ENCODE measurements at regions not wholly inside any gene's neighbourhood (a gene's known extent, or its start where the extent isn't known, plus 50 kb on each side); places are given as distances from the start of the nearest gene placed in this dataset.
"Not testable (repeated sequence)": the region's sequence is repeated elsewhere in the genome, so short reads cannot be mapped to it uniquely, and the experiment has no call there.

DNA sequence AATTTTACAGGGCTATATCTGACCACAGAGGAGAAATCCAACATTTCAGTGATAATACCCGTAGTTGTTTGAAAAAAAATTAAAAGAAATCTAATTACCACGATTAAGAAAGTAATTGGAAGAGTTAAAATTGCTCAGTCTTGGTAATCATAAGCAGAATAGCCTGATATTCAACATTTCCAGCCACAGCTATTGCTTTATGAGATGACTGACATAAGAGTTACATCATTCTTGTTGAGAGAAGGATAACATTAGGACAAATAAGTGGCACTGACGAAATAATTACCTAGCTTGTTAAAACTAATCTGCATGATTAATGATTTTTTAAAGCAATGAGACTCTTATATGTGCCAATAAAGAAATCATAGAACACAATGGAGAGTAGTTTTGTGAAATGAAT, 825.0 kb upstream of the GBE1 start:
- in situ Hi-C loops (cut with HindIII; ENCODE audit: low pct_unique_long_range_greater_than_20kb, low sequenced_read_pairs), result no loop called here

GRCh38 chr3:82586002-82586401, 824.6 kb upstream of the GBE1 start:
- in situ Hi-C loops (cut with HindIII; ENCODE audit: low pct_unique_long_range_greater_than_20kb, low sequenced_read_pairs); DNase-seq (ENCODE audit: low read depth): not testable (repeated sequence)

More for the DNA sequence above, 825.0 kb upstream of the GBE1 start:
- no peak for DNase-seq (ENCODE audit: low read depth)

DNA sequence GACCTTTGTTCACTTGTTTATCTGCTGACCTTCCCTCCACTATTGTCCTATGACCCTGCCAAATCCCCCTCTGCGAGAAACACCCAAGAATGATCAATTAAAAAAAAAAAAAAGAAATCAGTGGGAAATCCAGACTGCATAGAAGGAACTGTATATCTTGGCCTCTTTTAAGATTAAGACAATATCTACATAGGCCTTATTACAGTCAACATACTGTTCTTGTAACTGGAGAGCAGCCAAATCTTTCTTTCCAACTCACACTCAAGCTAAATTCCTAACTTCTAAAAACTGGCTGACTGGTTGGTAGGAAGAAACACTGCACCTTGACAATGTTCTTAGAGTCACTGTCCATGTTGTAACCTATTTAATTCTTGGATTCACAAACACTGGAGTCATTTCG, 824.1 kb upstream of the GBE1 start:
- in situ Hi-C loops (cut with HindIII; ENCODE audit: low pct_unique_long_range_greater_than_20kb, low sequenced_read_pairs); DNase-seq (ENCODE audit: low read depth): not testable (repeated sequence)

- in situ Hi-C loops (cut with HindIII; ENCODE audit: low pct_unique_long_range_greater_than_20kb, low sequenced_read_pairs); DNase-seq (ENCODE audit: low read depth): not testable (repeated sequence)
These were observed 823.4 kb upstream of the GBE1 start for GRCh38 chr3:82584861-82585260.

DNA sequence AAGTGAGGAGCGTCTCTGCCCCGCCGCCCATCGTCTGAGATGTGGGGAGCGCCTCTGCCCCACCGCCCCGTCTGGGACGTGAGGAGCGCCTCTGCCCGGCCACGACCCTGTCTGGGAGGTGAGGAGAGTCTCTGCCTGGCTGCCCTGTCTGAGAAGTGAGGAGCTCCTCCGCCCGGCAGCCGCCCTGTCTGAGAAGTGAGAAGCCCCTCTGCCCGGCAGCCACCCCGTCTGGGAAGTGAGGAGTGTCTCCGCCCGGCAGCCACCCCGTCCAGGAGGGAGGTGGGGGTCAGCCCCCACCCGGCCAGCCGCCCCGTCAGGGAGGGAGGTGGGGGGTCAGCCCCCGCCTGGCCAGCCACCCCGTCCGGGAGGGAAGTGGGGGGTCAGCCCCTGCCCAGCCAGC, 823.0 kb upstream of the GBE1 start:
- DNase-seq (ENCODE audit: low read depth); in situ Hi-C loops (cut with HindIII; ENCODE audit: low pct_unique_long_range_greater_than_20kb, low sequenced_read_pairs): not testable (repeated sequence)

- DNase-seq (ENCODE audit: low read depth), result no peak
- in situ Hi-C loops (cut with HindIII; ENCODE audit: low pct_unique_long_range_greater_than_20kb, low sequenced_read_pairs), result no loop called here
These were observed 819.9 kb upstream of the GBE1 start for GRCh38 chr3:82581350-82581749.

GRCh38 chr3:82572721-82573120, 811.3 kb upstream of the GBE1 start:
- DNase-seq (ENCODE audit: low read depth), result no peak
- in situ Hi-C loops (cut with HindIII; ENCODE audit: low pct_unique_long_range_greater_than_20kb, low sequenced_read_pairs), result no loop called here

GRCh38 chr3:82568776-82569338, 807.4 kb upstream of the GBE1 start:
- DNase-seq (ENCODE audit: low read depth), result no peak
- in situ Hi-C loops (cut with HindIII; ENCODE audit: low pct_unique_long_range_greater_than_20kb, low sequenced_read_pairs), result no loop called here

GRCh38 chr3:82567029-82567600, 805.7 kb upstream of the GBE1 start:
- in situ Hi-C loops (cut with HindIII; ENCODE audit: low pct_unique_long_range_greater_than_20kb, low sequenced_read_pairs), result no loop called here
- DNase-seq (ENCODE audit: low read depth), result no peak

DNA sequence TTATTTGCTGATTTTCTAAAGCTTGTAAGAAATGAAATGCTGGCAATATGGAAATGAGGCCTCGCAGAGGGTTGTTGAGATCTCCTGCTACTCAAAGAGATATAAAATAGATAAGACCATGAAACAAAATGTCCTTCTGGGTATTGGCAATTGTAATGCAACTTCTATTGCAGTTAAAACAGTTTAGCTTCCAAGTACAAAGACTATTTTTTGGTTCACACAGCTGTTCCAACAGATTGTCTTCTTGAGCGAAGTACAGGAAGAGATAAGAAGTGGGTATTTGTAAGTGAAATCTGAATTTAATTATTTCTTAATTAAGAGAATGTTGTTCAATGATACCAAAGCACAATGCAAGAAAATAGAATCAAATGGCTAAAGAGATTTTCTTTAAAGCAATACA, 801.5 kb upstream of the GBE1 start:
- in situ Hi-C loops (cut with HindIII; ENCODE audit: low pct_unique_long_range_greater_than_20kb, low sequenced_read_pairs), result no loop called here
- no peak for DNase-seq (ENCODE audit: low read depth)

- DNase-seq (ENCODE audit: low read depth), result no peak
- in situ Hi-C loops (cut with HindIII; ENCODE audit: low pct_unique_long_range_greater_than_20kb, low sequenced_read_pairs), result no loop called here
These were observed 800.3 kb upstream of the GBE1 start for GRCh38 chr3:82561784-82562183.

DNA sequence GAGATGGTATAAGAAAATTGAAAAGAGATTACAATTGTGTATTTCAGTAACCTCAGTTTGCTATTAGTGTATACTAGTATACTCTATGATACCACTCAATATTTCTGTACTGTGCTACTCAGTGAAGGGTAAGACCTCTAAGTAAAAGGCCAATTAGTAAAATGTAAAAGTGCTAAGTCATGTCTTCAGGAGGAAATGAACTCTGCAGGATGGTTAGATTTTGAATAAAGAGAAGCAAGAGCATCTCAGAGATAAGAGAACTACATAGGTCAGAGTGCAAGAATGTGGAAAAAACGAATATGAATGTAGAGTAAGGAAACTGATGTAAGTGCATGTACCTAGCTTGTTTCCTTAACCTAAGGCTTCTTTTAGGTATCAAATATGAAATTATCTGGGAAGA, 796.6 kb upstream of the GBE1 start:
- in situ Hi-C loops (cut with HindIII; ENCODE audit: low pct_unique_long_range_greater_than_20kb, low sequenced_read_pairs), result no loop called here
- no peak for DNase-seq (ENCODE audit: low read depth)

DNA sequence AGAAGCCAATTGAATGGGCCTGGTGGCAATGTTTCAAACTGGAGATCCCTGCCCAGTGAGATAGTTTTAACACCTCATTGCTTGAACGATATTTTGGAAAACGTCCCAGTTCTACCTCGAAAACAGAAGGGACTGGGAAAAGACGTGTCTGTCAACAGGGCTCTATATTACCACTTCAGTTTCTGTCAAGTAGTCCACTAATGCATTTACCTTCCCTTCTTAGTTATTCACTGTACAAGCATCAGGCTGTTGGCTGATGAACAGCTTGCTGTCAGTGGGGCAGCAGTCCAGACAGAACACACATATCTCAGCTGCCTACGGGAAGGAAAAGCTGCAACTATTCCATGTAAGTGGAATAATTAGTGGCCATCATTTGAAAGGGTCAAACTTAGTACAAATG, 794.7 kb upstream of the GBE1 start:
- DNase-seq (ENCODE audit: low read depth), result no peak
- in situ Hi-C loops (cut with HindIII; ENCODE audit: low pct_unique_long_range_greater_than_20kb, low sequenced_read_pairs), result no loop called here

- DNase-seq (ENCODE audit: low read depth); in situ Hi-C loops (cut with HindIII; ENCODE audit: low pct_unique_long_range_greater_than_20kb, low sequenced_read_pairs): not testable (repeated sequence)
These were observed 781.1 kb upstream of the GBE1 start for GRCh38 chr3:82542556-82542955.

DNA sequence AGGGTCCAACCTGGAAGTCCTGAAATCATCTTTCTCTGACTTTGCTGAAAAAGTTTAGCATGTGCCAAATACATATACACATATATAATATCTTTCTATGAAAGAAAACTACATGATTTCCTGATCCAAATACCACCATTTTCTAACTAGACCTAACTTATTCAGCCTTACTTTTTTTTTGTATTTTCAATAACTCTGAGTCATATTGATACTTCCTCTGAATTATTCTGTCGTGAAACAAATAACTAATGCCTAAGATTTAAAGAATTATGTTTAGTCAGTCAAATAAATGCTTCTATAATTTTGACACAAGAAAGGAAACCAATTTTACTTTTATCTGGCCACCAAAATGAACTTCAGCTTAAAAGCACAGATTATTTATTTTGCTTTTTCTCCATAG, 760.2 kb upstream of the GBE1 start:
- in situ Hi-C loops (cut with HindIII; ENCODE audit: low pct_unique_long_range_greater_than_20kb, low sequenced_read_pairs), result no loop called here
- no peak for DNase-seq (ENCODE audit: low read depth)

- DNase-seq (ENCODE audit: low read depth), result no peak
- in situ Hi-C loops (cut with HindIII; ENCODE audit: low pct_unique_long_range_greater_than_20kb, low sequenced_read_pairs), result no loop called here
These were observed 759.4 kb upstream of the GBE1 start for GRCh38 chr3:82520846-82521245.

DNA sequence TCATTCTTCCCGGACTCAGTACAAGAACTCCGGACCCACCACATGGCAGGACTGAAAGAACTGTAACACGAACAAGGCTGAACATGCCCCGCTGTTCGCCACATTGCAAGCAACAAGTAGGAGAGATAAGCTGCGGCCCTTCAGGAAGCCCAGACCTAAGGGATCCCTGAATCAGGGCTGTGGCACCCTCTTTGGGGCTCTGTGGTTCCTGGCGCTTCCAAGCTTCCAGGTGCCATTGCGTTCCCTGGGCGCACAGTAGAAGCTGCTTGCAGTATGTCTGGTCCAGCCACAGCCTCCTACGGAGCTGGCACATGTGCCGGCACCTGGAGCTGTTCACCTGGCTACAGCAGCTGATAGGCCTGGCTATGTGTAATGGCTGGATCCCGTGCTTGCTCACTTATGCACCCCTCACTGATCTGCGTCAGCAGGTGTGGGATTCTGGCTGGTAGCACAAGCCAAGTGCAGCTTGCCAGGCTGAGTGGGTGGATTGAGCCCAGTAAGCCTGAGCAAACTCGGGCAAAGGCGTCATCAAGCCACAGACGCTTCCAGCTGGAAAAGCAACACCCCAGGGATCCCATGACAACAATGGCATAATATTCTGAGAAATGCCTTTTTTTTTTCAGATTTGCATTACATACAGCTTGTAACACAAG, 748.6 kb upstream of the GBE1 start:
- no peak for DNase-seq (ENCODE audit: low read depth)
- in situ Hi-C loops (cut with HindIII; ENCODE audit: low pct_unique_long_range_greater_than_20kb, low sequenced_read_pairs), result no loop called here

GRCh38 chr3:82509106-82509842, 747.8 kb upstream of the GBE1 start:
- in situ Hi-C loops (cut with HindIII; ENCODE audit: low pct_unique_long_range_greater_than_20kb, low sequenced_read_pairs), result no loop called here
- DNase-seq (ENCODE audit: low read depth), result no peak

GRCh38 chr3:82506204-82506603, 744.8 kb upstream of the GBE1 start:
- in situ Hi-C loops (cut with HindIII; ENCODE audit: low pct_unique_long_range_greater_than_20kb, low sequenced_read_pairs), result no loop called here
- no peak for DNase-seq (ENCODE audit: low read depth)
